ENCODE measurements at regions not wholly inside any gene's neighbourhood (a gene's known extent, or its start where the extent isn't known, plus 50 kb on each side); places are given as distances from the start of the nearest gene placed in this dataset.

DNA sequence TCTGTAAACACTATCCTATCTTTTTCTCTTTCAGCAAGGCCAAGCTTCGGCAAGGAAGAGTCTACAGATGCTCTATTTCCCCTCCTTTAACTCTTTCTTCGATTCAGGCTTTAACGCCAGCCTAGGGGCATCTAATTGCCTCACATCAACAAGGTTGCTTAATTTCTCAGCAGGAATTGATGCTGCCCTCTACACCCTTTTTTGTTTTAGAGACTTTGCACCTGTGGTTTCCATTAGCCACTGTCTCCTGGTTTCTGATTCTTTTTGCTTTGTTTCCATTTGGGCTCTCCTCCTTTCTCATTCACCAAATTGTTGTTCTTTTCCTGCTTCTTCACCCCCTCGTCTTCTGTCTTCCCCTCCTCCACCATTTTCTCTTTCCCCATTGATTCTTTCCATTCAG, 202.4 kb upstream of the HMCN1 start:
- TF ChIP-seq, protein P1, sequence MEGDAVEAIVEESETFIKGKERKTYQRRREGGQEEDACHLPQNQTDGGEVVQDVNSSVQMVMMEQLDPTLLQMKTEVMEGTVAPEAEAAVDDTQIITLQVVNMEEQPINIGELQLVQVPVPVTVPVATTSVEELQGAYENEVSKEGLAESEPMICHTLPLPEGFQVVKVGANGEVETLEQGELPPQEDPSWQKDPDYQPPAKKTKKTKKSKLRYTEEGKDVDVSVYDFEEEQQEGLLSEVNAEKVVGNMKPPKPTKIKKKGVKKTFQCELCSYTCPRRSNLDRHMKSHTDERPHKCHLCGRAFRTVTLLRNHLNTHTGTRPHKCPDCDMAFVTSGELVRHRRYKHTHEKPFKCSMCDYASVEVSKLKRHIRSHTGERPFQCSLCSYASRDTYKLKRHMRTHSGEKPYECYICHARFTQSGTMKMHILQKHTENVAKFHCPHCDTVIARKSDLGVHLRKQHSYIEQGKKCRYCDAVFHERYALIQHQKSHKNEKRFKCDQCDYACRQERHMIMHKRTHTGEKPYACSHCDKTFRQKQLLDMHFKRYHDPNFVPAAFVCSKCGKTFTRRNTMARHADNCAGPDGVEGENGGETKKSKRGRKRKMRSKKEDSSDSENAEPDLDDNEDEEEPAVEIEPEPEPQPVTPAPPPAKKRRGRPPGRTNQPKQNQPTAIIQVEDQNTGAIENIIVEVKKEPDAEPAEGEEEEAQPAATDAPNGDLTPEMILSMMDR (IDR thresholded peaks at IDR 0.05; ENCODE audit: low read depth, low read length, missing control alignments) = no peak
- Histone ChIP-seq H3K4me3 (ENCODE audit: low read depth, low read length) (no peak overlapping the region), H3K27ac (no peak overlapping the region), H3K27me3 (replicated peaks) (no peaks in the 10 kb centered on the region), H3K36me3 (replicated peaks) (no peaks in the 10 kb centered on the region)
- no peak for DNase-seq
- in situ Hi-C loops (cut with HindIII; ENCODE audit: low pct_ligation_motif_present, low sequenced_read_pairs) = no loop called here

DNA sequence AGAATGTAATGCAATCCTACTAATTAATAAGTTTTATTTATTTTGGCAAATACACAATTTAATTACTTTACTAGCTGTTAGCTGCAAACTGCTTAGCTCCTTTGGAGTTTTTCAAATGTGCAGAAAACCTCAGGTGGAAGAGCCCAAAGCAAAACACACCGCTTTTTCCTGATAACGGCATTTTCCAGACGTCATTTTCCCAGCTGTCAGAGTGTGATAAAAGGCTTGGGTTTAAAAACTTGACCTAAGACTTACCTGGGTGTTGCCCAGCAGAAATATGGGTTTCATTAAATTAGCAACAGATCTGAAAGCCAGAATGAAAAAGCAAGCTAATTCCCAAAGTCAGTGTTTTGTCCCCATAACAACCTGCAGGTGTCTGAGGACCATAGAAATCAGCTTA, 204.0 kb upstream of the HMCN1 start:
- in situ Hi-C loops (cut with HindIII; ENCODE audit: low pct_ligation_motif_present, low sequenced_read_pairs) = no loop called here
- no peaks in the 10 kb centered on the region for H3K27me3 ChIP-seq (replicated peaks)
- H3K36me3 ChIP-seq (replicated peaks) = no peaks in the 10 kb centered on the region
- TF ChIP-seq, protein P1 (IDR thresholded peaks at IDR 0.05; ENCODE audit: low read depth, low read length, missing control alignments) = no peak
- H3K27ac ChIP-seq = no peak overlapping the region
- H3K4me3 ChIP-seq (ENCODE audit: low read depth, low read length) = no peak overlapping the region
- DNase-seq = no peak

DNA sequence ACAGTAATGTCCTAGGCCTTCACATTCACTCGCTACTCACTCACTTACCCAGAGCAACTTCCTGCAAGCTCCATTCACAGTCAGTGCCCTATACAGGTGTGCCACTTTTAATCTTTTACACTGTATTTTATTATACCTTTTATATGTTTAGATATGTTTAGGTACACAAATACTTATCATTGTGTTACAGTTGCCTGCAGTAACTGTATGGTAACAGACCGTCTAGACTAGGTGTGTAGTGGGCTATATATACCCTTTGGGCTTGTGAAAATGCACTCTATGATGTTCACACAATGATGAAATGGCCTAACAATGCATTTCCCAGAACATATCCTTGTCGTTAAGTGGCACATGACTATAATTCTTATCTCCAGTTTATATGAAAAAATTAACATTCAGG, 204.5 kb upstream of the HMCN1 start:
- DNase-seq = no peak
- no peaks in the 10 kb centered on the region for H3K27me3 ChIP-seq (replicated peaks)
- no peaks in the 10 kb centered on the region for H3K36me3 ChIP-seq (replicated peaks)
- no peak overlapping the region for H3K4me3 ChIP-seq (ENCODE audit: low read depth, low read length)
- H3K27ac ChIP-seq = no peak overlapping the region
- TF ChIP-seq, protein P1 (IDR thresholded peaks at IDR 0.05; ENCODE audit: low read depth, low read length, missing control alignments) = no peak
- in situ Hi-C loops (cut with HindIII; ENCODE audit: low pct_ligation_motif_present, low sequenced_read_pairs) = no loop called here

DNA sequence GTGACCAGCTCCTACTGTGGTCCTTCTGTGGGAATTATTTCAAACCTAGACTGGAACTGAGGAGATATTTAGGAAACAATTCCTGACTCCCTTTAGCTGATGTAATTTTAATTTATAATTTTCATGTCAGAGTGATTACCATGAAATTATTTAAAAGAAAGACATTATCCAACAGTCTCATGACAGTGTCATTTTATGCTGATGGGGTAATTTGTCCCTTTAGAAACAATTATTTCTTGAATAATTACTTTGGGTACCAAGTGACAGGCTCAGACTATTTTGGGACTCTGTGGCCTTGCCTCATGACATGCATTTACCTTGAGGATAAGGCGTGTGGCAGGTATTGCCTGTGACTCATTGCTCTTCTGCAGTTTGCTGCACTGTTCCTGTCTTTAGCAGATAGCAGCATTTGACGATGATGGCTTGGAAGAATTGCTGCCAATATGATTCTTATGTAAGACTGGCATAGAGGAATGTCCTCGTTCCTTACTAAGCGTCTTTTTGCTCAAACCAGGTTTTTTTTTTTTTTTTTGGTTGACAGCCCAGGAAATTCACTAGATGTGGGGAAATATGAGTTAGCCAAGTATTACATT, 206.0 kb upstream of the HMCN1 start:
- in situ Hi-C loops (cut with HindIII; ENCODE audit: low pct_ligation_motif_present, low sequenced_read_pairs) = no loop called here
- H3K4me3 ChIP-seq (ENCODE audit: low read depth, low read length) = no peak overlapping the region
- TF ChIP-seq, protein P1 (IDR thresholded peaks at IDR 0.05; ENCODE audit: low read depth, low read length, missing control alignments) = no peak
- no peak for DNase-seq
- no peaks in the 10 kb centered on the region for H3K36me3 ChIP-seq (replicated peaks)
- no peak overlapping the region for H3K27ac ChIP-seq
- H3K27me3 ChIP-seq (replicated peaks) = no peaks in the 10 kb centered on the region

DNA sequence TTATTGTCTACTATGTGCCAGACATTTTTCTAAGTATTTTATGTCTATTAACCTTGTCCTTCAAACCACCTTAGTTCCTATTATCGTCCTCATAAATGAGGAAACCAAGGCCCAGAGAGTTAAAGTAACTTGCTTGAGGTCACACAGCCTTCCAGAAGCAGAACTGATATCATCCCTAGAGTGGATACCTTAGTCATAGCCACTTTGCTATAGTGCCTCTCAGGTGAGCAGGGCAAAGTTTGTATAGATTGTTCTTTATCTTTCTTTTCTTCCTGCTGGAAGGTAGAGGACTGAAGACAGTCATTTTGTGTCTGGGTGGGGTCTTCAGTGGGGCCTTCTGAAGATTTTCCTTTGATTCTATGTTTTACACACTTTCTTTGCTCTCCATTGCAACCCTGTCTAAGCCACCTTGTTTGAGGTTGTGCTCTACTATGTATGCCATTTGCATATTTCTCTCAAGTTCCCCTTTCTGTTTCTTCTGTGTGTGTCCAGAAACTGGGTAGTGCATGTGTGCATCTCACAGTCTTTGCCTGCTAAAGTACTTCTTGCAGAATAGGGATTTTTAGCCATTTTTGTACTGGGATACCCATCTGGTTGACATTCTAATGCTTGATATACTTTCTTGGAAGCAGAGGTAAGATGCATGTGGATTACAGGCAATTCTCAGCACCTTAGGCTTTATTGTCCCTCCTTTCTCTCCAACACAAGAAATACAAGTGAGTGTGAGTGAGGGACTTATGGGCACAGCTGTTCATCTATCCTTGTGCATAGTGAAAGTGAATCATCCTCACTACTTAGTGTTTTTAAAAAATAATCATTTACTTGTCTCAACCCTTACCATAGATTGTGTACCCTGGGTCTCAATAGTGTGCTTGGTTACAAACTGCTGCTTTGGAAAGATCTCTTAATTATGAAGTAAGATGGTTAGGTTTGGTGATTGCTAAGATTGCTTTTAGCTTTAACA, 207.6 kb upstream of the HMCN1 start:
- in situ Hi-C loops (cut with HindIII; ENCODE audit: low pct_ligation_motif_present, low sequenced_read_pairs) = no loop called here

More for the DNA sequence above, 207.6 kb upstream of the HMCN1 start:
- H3K36me3 ChIP-seq (replicated peaks) = no peaks in the 10 kb centered on the region
- H3K27me3 ChIP-seq (replicated peaks) = no peaks in the 10 kb centered on the region
- H3K27ac ChIP-seq = no peak overlapping the region
- TF ChIP-seq, protein P1 (IDR thresholded peaks at IDR 0.05; ENCODE audit: low read depth, low read length, missing control alignments) = no peak
- H3K4me3 ChIP-seq (ENCODE audit: low read depth, low read length) = no peak overlapping the region
- DNase-seq = no peak
